Spleen (tissue), 11 donors: ENCODE measurements at regions not wholly inside any gene's neighbourhood (a gene's known extent, or its start where the extent isn't known, plus 50 kb on each side); places are given as distances from the start of the nearest gene placed in this dataset.

Experiments
- DNase-seq: peaks from one replicate; pipeline ENCODE4 v3.0.0-alpha.2; 2020
- H3K27ac ChIP-seq, 8 donors: fragments of 200-600 bp; sonication (generic) in 7 of 8; 1 replicate in 4 of 8; 2 replicates in 4 of 8; pipeline versions ENCODE4 v1.5.0 to v1.8.0; 2016 to 2021; ENCODE audit warnings: inconsistent platforms in 4 of 8, mild to moderate bottlenecking in 4 of 8, moderate library complexity in 1 of 8
- H3K27me3 ChIP-seq, 7 donors: fragments of 200-600 bp; sonication (generic) in 6 of 7; replicated peaks in 1 of 7; 1 replicate in 4 of 7; 2 replicates in 3 of 7; pipeline versions ENCODE4 v1.5.0 to v1.8.0; 2016 to 2021; ENCODE audit warnings: inconsistent platforms in 3 of 7, mild to moderate bottlenecking in 1 of 7
- H3K36me3 ChIP-seq, 6 donors: fragments of 200-600 bp; sonication (generic) in 5 of 6; 1 replicate in 4 of 6; 2 replicates in 2 of 6; pipeline versions ENCODE4 v1.5.0 to v1.8.0; 2016 to 2021; ENCODE audit warnings: inconsistent platforms in 2 of 6
- H3K4me1 ChIP-seq, 6 donors: fragments of 200-600 bp; sonication (generic) in 5 of 6; 1 replicate in 3 of 6; 2 replicates in 3 of 6; pipeline versions ENCODE4 v1.5.0 to v1.8.0; 2016 to 2021; ENCODE audit warnings: inconsistent platforms in 3 of 6
- H3K4me3 ChIP-seq, 8 donors: fragments of 200-600 bp; sonication (generic) in 7 of 8; 1 replicate in 4 of 8; 2 replicates in 4 of 8; pipeline versions ENCODE4 v1.5.0 to v1.8.0; 2016 to 2021; ENCODE audit warnings: inconsistent platforms in 4 of 8, mild to moderate bottlenecking in 4 of 8, moderate library complexity in 2 of 8
- H3K9me3 ChIP-seq, 8 donors: fragments of 200-600 bp; sonication (generic) in 7 of 8; 1 replicate in 4 of 8; 2 replicates in 4 of 8; pipeline versions ENCODE4 v1.5.0 to v1.8.0; 2016 to 2021; ENCODE audit warnings: inconsistent platforms in 4 of 8
- CTCF ChIP-seq, 11 experiments: fragments of 200-600 bp in 7 of 11; fragments of 450-650 bp in 4 of 11; sonication (generic) in 4 of 11; IDR thresholded peaks in 8 of 11; conservative IDR thresholded peaks in 3 of 11; 1 replicate in 7 of 11; 2 replicates in 4 of 11; pipeline versions ENCODE4 v1.4.0 to v1.8.0; 2016 to 2021; ENCODE audit warnings: antibody characterized with exemption in 11 of 11, inconsistent platforms in 4 of 11, mild to moderate bottlenecking in 1 of 11
- POLR2A ChIP-seq, 3 donors: fragments of 450-650 bp; IDR thresholded peaks; one replicate each; pipeline ENCODE4 v1.5.1; 2017; ENCODE audit warnings: antibody characterized with exemption in 3 of 3, mild to moderate bottlenecking in 1 of 3
- POLR2AphosphoS5 ChIP-seq, 3 donors: sonication (generic); formaldehyde crosslinking; IDR thresholded peaks; one replicate each; pipeline ENCODE4 v1.5.1; 2017; ENCODE audit warnings: antibody characterized with exemption in 3 of 3
- WGBS, 5 donors: extraction: QIAGEN DNeasy Blood & Tissue Kit in 3 of 5; methylation state at CpG; one replicate each; pipeline versions ENCODE4 v1.1.5 to v1.1.7; 2013 to 2018; 5-methylcytosine and 5-hydroxymethylcytosine counted together
- intact Hi-C: fragments of 100-400 bp; cut with DNase I; formaldehyde crosslinking; loops from one replicate; pipeline ENCODE4 v1.15.0; 2023; ENCODE audit warnings: low total_unique reads
- donor health status: healthy with polysubstance abuse.
- donor health status: DM: no; HTN: no; CAD: no; lungs with moderate emphysema.
- donor health status: DM: no; HTN: no; CAD: no.
- donor health status: Bipolar disorder and iron deficiency.
- donor health status: healthy.
- donor health status: DM: no; HTN: no; CAD: no.
- donor health status: DM: yes; HTN: yes; CAD: no.

GRCh38 chr11:92136797-92137196 lies 87.8 kb upstream of the FAT3 start:
- intact Hi-C loops: no loop called here
- 67 to 77% (median 72%) methylated on average over 2 of the region's 2 CpGs for WGBS, 5 donors

DNA sequence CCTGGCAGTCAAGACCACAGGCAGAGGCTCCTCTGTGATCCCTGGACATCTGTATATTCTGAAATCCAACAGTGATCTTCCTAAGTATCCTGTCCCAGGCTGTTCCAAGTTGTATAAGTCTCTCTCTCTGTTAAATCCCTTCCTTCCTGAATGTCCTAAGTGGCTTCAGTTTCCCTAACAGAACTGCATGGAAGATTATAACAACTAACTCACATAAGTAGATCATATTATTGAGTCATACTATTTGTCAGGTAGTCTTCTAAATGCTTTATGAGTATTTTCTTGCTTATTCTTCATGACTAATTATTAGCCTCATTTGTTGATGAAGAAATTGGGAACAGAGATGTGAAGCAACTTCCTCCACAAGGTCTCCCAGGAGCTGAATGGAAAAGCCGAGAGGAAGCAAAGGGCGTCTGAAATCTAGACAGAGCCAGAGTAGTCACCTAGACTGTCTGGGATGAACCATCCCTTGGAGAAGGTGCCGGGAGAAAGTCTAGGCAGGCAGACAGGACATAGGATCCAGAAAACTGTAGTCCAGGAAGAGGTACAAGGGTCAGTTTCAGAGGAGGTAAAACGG lies 93.2 kb upstream of the FAT3 start:
- Histone ChIP-seq H3K27me3 (no peaks in the 10 kb centered on the region), H3K4me1 (no peaks in the 10 kb centered on the region), H3K36me3 (no peaks in the 10 kb centered on the region), H3K9me3 (peaks cover 0 to 22% (median 0%) of the 10 kb centered on the region in 8 donors), H3K4me3 (no peak overlapping the region), H3K27ac (no peak overlapping the region)
- intact Hi-C loops: no loop called here
- no peak for DNase-seq
- WGBS, 5 donors: 54 to 89% (median 66%) methylated on average over 4 of the region's 4 CpGs
- TF ChIP-seq POLR2AphosphoS5 (IDR thresholded peaks at IDR 0.05) (no peak), CTCF (IDR thresholded peaks at IDR 0.05 in 8 of 11, conservative IDR thresholded peaks at IDR 0.05 in 3 of 11) (no peak), POLR2A (IDR thresholded peaks at IDR 0.05) (no peak)

More at GRCh38 chr11:92136797-92137196, 87.8 kb upstream of the FAT3 start:
- Histone ChIP-seq H3K9me3 (peaks cover 0 to 19% (median 0%) of the 10 kb centered on the region in 8 donors), H3K27ac (no peak overlapping the region), H3K27me3 (no peaks in the 10 kb centered on the region), H3K4me3 (no peak overlapping the region), H3K36me3 (no peaks in the 10 kb centered on the region), H3K4me1 (no peaks in the 10 kb centered on the region)
- TF ChIP-seq CTCF (IDR thresholded peaks at IDR 0.05 in 8 of 11, conservative IDR thresholded peaks at IDR 0.05 in 3 of 11) (no peak), POLR2A (IDR thresholded peaks at IDR 0.05) (no peak), POLR2AphosphoS5 (IDR thresholded peaks at IDR 0.05) (no peak)
- no peak for DNase-seq

- Histone ChIP-seq H3K36me3 (no peaks in the 10 kb centered on the region), H3K4me3 (no peak overlapping the region), H3K4me1 (no peaks in the 10 kb centered on the region), H3K9me3 (peaks cover 0 to 22% (median 0%) of the 10 kb centered on the region in 8 donors), H3K27ac (no peak overlapping the region), H3K27me3 (no peaks in the 10 kb centered on the region)
- WGBS, 5 donors: 29 to 62% (median 36%) methylated on average over 2 of the region's 2 CpGs
- no peak for TF ChIP-seq CTCF (IDR thresholded peaks at IDR 0.05 in 8 of 11, conservative IDR thresholded peaks at IDR 0.05 in 3 of 11)
- TF ChIP-seq POLR2A (IDR thresholded peaks at IDR 0.05): no peak
- TF ChIP-seq POLR2AphosphoS5 (IDR thresholded peaks at IDR 0.05): no peak
- intact Hi-C loops: no loop called here
- DNase-seq: no peak
Measured at GRCh38 chr11:92130421-92130831, 94.2 kb upstream of the FAT3 start.

DNA sequence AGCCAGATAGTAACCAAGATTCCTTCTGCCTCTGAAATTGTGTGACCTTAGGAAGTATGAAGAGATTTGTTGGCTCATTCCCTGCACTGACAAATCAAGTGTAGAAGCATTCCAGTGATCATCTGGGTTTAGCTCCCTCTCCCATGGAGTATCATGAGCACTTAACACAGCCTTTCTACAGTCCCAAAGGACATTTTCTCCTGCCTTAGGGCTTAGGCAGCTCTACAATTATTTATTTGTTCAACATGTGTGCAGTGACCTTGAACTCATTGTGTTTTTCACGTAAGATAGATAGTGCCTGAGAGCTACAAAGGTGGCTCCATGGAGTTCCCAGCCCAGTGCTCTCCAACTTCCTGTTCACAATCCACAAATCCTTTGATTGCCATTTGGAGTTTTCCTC lies 94.8 kb upstream of the FAT3 start:
- no peaks in the 10 kb centered on the region for H3K36me3 ChIP-seq
- TF ChIP-seq CTCF (IDR thresholded peaks at IDR 0.05 in 8 of 11, conservative IDR thresholded peaks at IDR 0.05 in 3 of 11) (no peak), POLR2AphosphoS5 (IDR thresholded peaks at IDR 0.05) (no peak), POLR2A (IDR thresholded peaks at IDR 0.05) (no peak)
- H3K27me3 ChIP-seq: no peaks in the 10 kb centered on the region
- no peaks in the 10 kb centered on the region for H3K4me1 ChIP-seq
- 61 to 69% (median 65%) methylated on average over 1 of the region's 1 CpG for WGBS, 5 donors
- H3K9me3 ChIP-seq: peaks cover 0 to 22% (median 0%) of the 10 kb centered on the region in 8 donors
- H3K4me3 ChIP-seq: no peak overlapping the region
- no peak overlapping the region for H3K27ac ChIP-seq
- intact Hi-C loops: no loop called here
- no peak for DNase-seq
